Natural killer cell (primary cell): ENCODE measurements at regions not wholly inside any gene's neighbourhood (a gene's known extent, or its start where the extent isn't known, plus 50 kb on each side); places are given as distances from the start of the nearest gene placed in this dataset.

Experiments used
- ATAC-seq, 3 donors: fragments of 150-1000 bp in 2 of 3; fragments of 200-7000 bp in 1 of 3; cut with Tn5 transposase; 1 replicate in 1 of 3; 2 replicates in 2 of 3; pipeline ENCODE4 v1.10.0; 2021; ENCODE audit warnings: mild to moderate bottlenecking in 2 of 3, moderate library complexity in 2 of 3
- DNase-seq, 2 donors: peaks; one replicate each; pipeline versions ENCODE4 v3.0.0 to v3.0.0-alpha.2; 2013 to 2021; ENCODE audit warnings: mixed read lengths in 1 of 2
- H3K27ac ChIP-seq: one replicate; pipeline ENCODE4 v1.5.1; 2013; ENCODE audit warnings: mild to moderate bottlenecking, low read length
- H3K27me3 ChIP-seq: one replicate; pipeline ENCODE4 v1.6.1; 2013; ENCODE audit warnings: low read length; ENCODE audit not compliant: control insufficient read depth, insufficient read depth
- H3K36me3 ChIP-seq: one replicate; pipeline ENCODE4 v1.6.1; 2013; ENCODE audit warnings: low read length; ENCODE audit not compliant: control insufficient read depth, insufficient read depth
- H3K4me1 ChIP-seq: one replicate; pipeline ENCODE4 v1.6.1; 2013; ENCODE audit warnings: low read length; ENCODE audit not compliant: control insufficient read depth, insufficient read depth
- H3K4me3 ChIP-seq: one replicate; pipeline ENCODE4 v1.5.1; 2013; ENCODE audit warnings: low read length
- H3K9me3 ChIP-seq: one replicate; pipeline ENCODE4 v1.6.1; 2013; ENCODE audit warnings: low read length; ENCODE audit not compliant: control insufficient read depth, insufficient read depth
- H3K27ac Mint-ChIP-seq, 2 donors: one replicate each; pipeline ENCODE4 v1.8.0; 2022; ENCODE audit warnings: mild to moderate bottlenecking in 2 of 2, mixed read lengths in 2 of 2, moderate library complexity in 1 of 2
- H3K27me3 Mint-ChIP-seq, 2 donors: one replicate each; pipeline ENCODE4 v1.8.0; 2022; ENCODE audit warnings: low read depth in 2 of 2, mixed read lengths in 2 of 2
- H3K36me3 Mint-ChIP-seq: one replicate; pipeline ENCODE4 v1.8.0; 2022; ENCODE audit warnings: mixed read lengths
- H3K4me1 Mint-ChIP-seq, 2 donors: one replicate each; pipeline ENCODE4 v1.8.0; 2022; ENCODE audit warnings: mixed read lengths in 2 of 2
- H3K4me3 Mint-ChIP-seq: one replicate; pipeline ENCODE4 v1.8.0; 2022; ENCODE audit warnings: mild to moderate bottlenecking, moderate library complexity, mixed read lengths
- H3K9me3 Mint-ChIP-seq, 2 donors: one replicate each; pipeline ENCODE4 v1.8.0; 2022; ENCODE audit warnings: mixed read lengths in 2 of 2
- WGBS: methylation state at CpG from one replicate; pipeline ENCODE4 v1.1.7; 2013; ENCODE audit warnings: missing lambda C conversion rate; ENCODE audit not compliant: insufficient coverage; 5-methylcytosine and 5-hydroxymethylcytosine counted together
- intact Hi-C: fragments of 100-400 bp; cut with micrococcal nuclease; formaldehyde crosslinking; loops from one replicate; pipeline ENCODE4 v1.14.2; 2022
- TF ChIP-seq, protein P1 (sequence below): fragments of 200-600 bp; IDR thresholded peaks from one replicate; pipeline ENCODE4 v1.8.0; 2022; ENCODE audit warnings: antibody characterized with exemption

- DNase-seq = no peak
- Mint-ChIP-seq H3K27ac (no peak overlapping the region), H3K27me3 (peaks cover 6 to 19% of the 10 kb centered on the region in 2 donors), H3K9me3 (no peaks in the 10 kb centered on the region), H3K36me3 (no peaks in the 10 kb centered on the region), H3K4me3 (no peak overlapping the region), H3K4me1 (no peaks in the 10 kb centered on the region)
- Histone ChIP-seq H3K9me3 (no peaks in the 10 kb centered on the region), H3K36me3 (no peaks in the 10 kb centered on the region), H3K27me3 (no peaks in the 10 kb centered on the region), H3K4me1 (no peaks in the 10 kb centered on the region), H3K4me3 (no peak overlapping the region), H3K27ac (no peak overlapping the region)
- TF ChIP-seq, protein P1, sequence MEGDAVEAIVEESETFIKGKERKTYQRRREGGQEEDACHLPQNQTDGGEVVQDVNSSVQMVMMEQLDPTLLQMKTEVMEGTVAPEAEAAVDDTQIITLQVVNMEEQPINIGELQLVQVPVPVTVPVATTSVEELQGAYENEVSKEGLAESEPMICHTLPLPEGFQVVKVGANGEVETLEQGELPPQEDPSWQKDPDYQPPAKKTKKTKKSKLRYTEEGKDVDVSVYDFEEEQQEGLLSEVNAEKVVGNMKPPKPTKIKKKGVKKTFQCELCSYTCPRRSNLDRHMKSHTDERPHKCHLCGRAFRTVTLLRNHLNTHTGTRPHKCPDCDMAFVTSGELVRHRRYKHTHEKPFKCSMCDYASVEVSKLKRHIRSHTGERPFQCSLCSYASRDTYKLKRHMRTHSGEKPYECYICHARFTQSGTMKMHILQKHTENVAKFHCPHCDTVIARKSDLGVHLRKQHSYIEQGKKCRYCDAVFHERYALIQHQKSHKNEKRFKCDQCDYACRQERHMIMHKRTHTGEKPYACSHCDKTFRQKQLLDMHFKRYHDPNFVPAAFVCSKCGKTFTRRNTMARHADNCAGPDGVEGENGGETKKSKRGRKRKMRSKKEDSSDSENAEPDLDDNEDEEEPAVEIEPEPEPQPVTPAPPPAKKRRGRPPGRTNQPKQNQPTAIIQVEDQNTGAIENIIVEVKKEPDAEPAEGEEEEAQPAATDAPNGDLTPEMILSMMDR = no peak
- ATAC-seq = no peak
- intact Hi-C loops = no loop called here
Measured at GRCh38 chr3:17850448-17850847, 108.0 kb upstream of the TBC1D5 start.

- no peak for DNase-seq
- H3K4me1 ChIP-seq = no peaks in the 10 kb centered on the region
- ATAC-seq = no peak
- H3K27me3 Mint-ChIP-seq = peaks cover 6 to 8% of the 10 kb centered on the region in 2 donors
- H3K27me3 ChIP-seq = no peaks in the 10 kb centered on the region
- H3K27ac Mint-ChIP-seq = no peak overlapping the region
- no peaks in the 10 kb centered on the region for H3K4me1 Mint-ChIP-seq
- intact Hi-C loops = no loop called here
- H3K27ac ChIP-seq = no peak overlapping the region
- no peaks in the 10 kb centered on the region for H3K36me3 ChIP-seq
- H3K4me3 ChIP-seq = no peak overlapping the region
- WGBS = 95% methylated on average over 3 of the region's 3 CpGs
- no peak overlapping the region for H3K4me3 Mint-ChIP-seq
- TF ChIP-seq, protein P1 = no peak
- H3K36me3 Mint-ChIP-seq = no peaks in the 10 kb centered on the region
- H3K9me3 Mint-ChIP-seq = no peaks in the 10 kb centered on the region
- no peaks in the 10 kb centered on the region for H3K9me3 ChIP-seq
Measured at GRCh38 chr3:17848102-17848501, 105.7 kb upstream of the TBC1D5 start.

DNA sequence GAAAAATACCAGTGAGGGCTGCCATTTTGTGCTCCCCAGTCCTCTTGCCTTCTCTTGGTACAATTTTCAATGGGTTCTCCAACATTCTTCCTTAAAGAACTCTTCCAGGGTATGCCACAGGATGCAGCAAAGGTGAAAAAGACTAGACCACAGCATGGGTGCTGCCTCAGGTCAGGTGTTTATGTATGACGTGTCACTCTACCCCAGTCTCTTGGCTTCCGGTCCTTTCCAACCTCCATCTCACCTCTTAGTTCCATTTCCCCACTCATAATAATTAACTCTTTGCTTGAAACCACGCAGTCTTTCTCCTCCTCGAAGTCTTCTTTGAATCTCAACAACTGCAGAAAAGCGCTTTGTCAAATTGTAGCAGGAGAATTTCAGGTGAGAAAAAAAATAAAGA, 104.7 kb upstream of the TBC1D5 start:
- peaks cover 6 to 8% of the 10 kb centered on the region in 2 donors for H3K27me3 Mint-ChIP-seq
- H3K36me3 Mint-ChIP-seq = no peaks in the 10 kb centered on the region
- H3K4me3 Mint-ChIP-seq = no peak overlapping the region
- no peaks in the 10 kb centered on the region for H3K4me1 Mint-ChIP-seq
- TF ChIP-seq, protein P1 = no peak
- no peaks in the 10 kb centered on the region for H3K36me3 ChIP-seq
- H3K27me3 ChIP-seq = no peaks in the 10 kb centered on the region
- WGBS = 87% methylated on average over 5 of the region's 5 CpGs
- no peaks in the 10 kb centered on the region for H3K9me3 ChIP-seq
- intact Hi-C loops = no loop called here
- H3K27ac ChIP-seq = no peak overlapping the region
- no peaks in the 10 kb centered on the region for H3K9me3 Mint-ChIP-seq
- no peak for ATAC-seq
- H3K4me1 ChIP-seq = no peaks in the 10 kb centered on the region
- H3K27ac Mint-ChIP-seq = no peak overlapping the region
- no peak for DNase-seq
- H3K4me3 ChIP-seq = no peak overlapping the region

GRCh38 chr3:17846466-17846865, 104.0 kb upstream of the TBC1D5 start:
- TF ChIP-seq, protein P1 = no peak
- no peaks in the 10 kb centered on the region for H3K9me3 ChIP-seq
- no peak overlapping the region for H3K27ac ChIP-seq
- H3K27me3 ChIP-seq = no peaks in the 10 kb centered on the region
- no peaks in the 10 kb centered on the region for H3K4me1 ChIP-seq
- intact Hi-C loops = no loop called here
- Mint-ChIP-seq H3K27ac (no peak overlapping the region), H3K9me3 (no peaks in the 10 kb centered on the region), H3K4me1 (no peaks in the 10 kb centered on the region), H3K27me3 (peaks cover 6 to 8% of the 10 kb centered on the region in 2 donors), H3K4me3 (no peak overlapping the region), H3K36me3 (no peaks in the 10 kb centered on the region)
- H3K36me3 ChIP-seq = no peaks in the 10 kb centered on the region
- WGBS = 91% methylated on average over 4 of the region's 4 CpGs
- no peak for ATAC-seq
- no peak for DNase-seq
- no peak overlapping the region for H3K4me3 ChIP-seq
